Neural crest cell (in vitro differentiated cells): ENCODE measurements at regions not wholly inside any gene's neighbourhood (a gene's known extent, or its start where the extent isn't known, plus 50 kb on each side); places are given as distances from the start of the nearest gene placed in this dataset.
"Not testable (repeated sequence)": the region's sequence is repeated elsewhere in the genome, so short reads cannot be mapped to it uniquely, and the experiment has no call there.

Experiments used
- DNase-seq: peaks from one replicate; pipeline ENCODE4 v3.0.0; 2021; ENCODE audit warnings: low read depth, mixed read lengths, low spot score
- H3K27ac Mint-ChIP-seq: one replicate; pipeline ENCODE4 v1.8.0; 2021; ENCODE audit warnings: mild to moderate bottlenecking, mixed read lengths; ENCODE audit not compliant: unreplicated experiment
- H3K27me3 Mint-ChIP-seq: 2 replicates; pipeline ENCODE4 v1.8.0; 2021; ENCODE audit warnings: low read depth, mild to moderate bottlenecking, mixed read lengths
- H3K36me3 Mint-ChIP-seq: 2 replicates; pipeline ENCODE4 v1.8.0; 2021; ENCODE audit warnings: low read depth, mild to moderate bottlenecking, mixed read lengths
- H3K4me1 Mint-ChIP-seq: 2 replicates; pipeline ENCODE4 v1.8.0; 2021; ENCODE audit warnings: mixed read lengths
- H3K4me3 Mint-ChIP-seq: one replicate; pipeline ENCODE4 v1.8.0; 2021; ENCODE audit warnings: mild to moderate bottlenecking, mixed read lengths
- H3K9me3 Mint-ChIP-seq: 2 replicates; pipeline ENCODE4 v1.8.0; 2021; ENCODE audit warnings: mixed read lengths
- CTCF ChIP-seq: fragments of 200-600 bp; sonication (generic); conservative IDR thresholded peaks from 2 replicates; pipeline ENCODE4 v1.5.0; 2021; ENCODE audit warnings: antibody characterized with exemption, mild to moderate bottlenecking

GRCh38 chr14:104405360-104406226 lies 174.0 kb upstream of the C14orf180 start:
- no peaks in the 10 kb centered on the region for H3K4me1 Mint-ChIP-seq
- H3K9me3 Mint-ChIP-seq: peaks cover 2% of the 10 kb centered on the region
- no peak for DNase-seq
- no peak overlapping the region for H3K27ac Mint-ChIP-seq
- no peak overlapping the region for H3K4me3 Mint-ChIP-seq
- H3K27me3 Mint-ChIP-seq: peaks cover 21% of the 10 kb centered on the region
- no peaks in the 10 kb centered on the region for H3K36me3 Mint-ChIP-seq
- no peak for TF ChIP-seq CTCF

GRCh38 chr14:104406831-104407230 lies 172.7 kb upstream of the C14orf180 start:
- Mint-ChIP-seq H3K27ac (no peak overlapping the region), H3K27me3 (peaks cover 21% of the 10 kb centered on the region), H3K4me3 (no peak overlapping the region), H3K4me1 (no peaks in the 10 kb centered on the region), H3K36me3 (no peaks in the 10 kb centered on the region), H3K9me3 (peaks cover 2% of the 10 kb centered on the region)
- TF ChIP-seq CTCF: no peak
- no peak for DNase-seq

- Mint-ChIP-seq H3K36me3 (no peaks in the 10 kb centered on the region), H3K27me3 (peaks cover 25% of the 10 kb centered on the region), H3K4me1 (peaks cover 15% of the 10 kb centered on the region), H3K4me3 (no peak overlapping the region), H3K9me3 (no peaks in the 10 kb centered on the region), H3K27ac (no peak overlapping the region)
- no peak for TF ChIP-seq CTCF
- no peak for DNase-seq
Observed at GRCh38 chr14:104416383-104416782, 163.2 kb upstream of the C14orf180 start.

- H3K9me3 Mint-ChIP-seq: no peaks in the 10 kb centered on the region
- H3K36me3 Mint-ChIP-seq: no peaks in the 10 kb centered on the region
- H3K27ac Mint-ChIP-seq: no peak overlapping the region
- H3K27me3 Mint-ChIP-seq: peaks cover 13% of the 10 kb centered on the region
- no peak for TF ChIP-seq CTCF
- no peak overlapping the region for H3K4me3 Mint-ChIP-seq
- peaks cover 22% of the 10 kb centered on the region for H3K4me1 Mint-ChIP-seq
- DNase-seq: no peak
Observed at GRCh38 chr14:104419865-104420505, 159.6 kb upstream of the C14orf180 start.

DNA sequence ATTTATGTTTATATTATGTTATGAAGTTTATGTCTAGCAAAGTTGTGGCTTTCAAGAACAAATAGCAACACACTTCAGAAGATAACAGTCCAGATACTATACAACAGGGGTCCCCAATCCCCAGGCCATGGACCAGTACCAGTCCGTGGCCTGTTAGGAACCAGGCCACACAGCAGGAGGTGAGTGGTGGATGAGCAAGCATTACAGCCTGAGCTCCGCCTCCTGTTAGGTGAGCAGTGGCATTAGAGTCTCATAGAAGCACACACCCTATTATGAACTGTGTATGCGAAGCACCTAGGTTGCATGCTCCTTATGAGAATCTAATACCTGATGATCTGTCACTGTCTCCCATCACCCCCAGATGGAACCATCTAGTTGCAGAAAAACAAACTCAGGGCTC lies 159.0 kb upstream of the C14orf180 start:
- not testable (repeated sequence) for H3K27me3 Mint-ChIP-seq, H3K4me3 Mint-ChIP-seq, DNase-seq, H3K36me3 Mint-ChIP-seq, H3K9me3 Mint-ChIP-seq, H3K27ac Mint-ChIP-seq
- H3K4me1 Mint-ChIP-seq: peaks cover 22% of the 10 kb centered on the region

- no peak for TF ChIP-seq CTCF
- Mint-ChIP-seq H3K27ac (no peak overlapping the region), H3K36me3 (no peaks in the 10 kb centered on the region), H3K27me3 (peaks cover 3% of the 10 kb centered on the region), H3K9me3 (no peaks in the 10 kb centered on the region), H3K4me1 (peaks cover 22% of the 10 kb centered on the region), H3K4me3 (no peak overlapping the region)
- DNase-seq: no peak
Observed at GRCh38 chr14:104420990-104421389, 158.6 kb upstream of the C14orf180 start.
